Activated gamma-delta T cell treated with anti-CD3 and anti-CD28 coated beads, Interleukin-2, amount 50 U/mL, for 16 hours (primary cell): ENCODE measurements at regions not wholly inside any gene's neighbourhood (a gene's known extent, or its start where the extent isn't known, plus 50 kb on each side); places are given as distances from the start of the nearest gene placed in this dataset.
"Not testable (repeated sequence)": the region's sequence is repeated elsewhere in the genome, so short reads cannot be mapped to it uniquely, and the experiment has no call there.

Experiments used
- DNase-seq: peaks from one replicate; pipeline ENCODE4 v3.0.0-alpha.2; 2020; ENCODE audit warnings: low read depth

DNA sequence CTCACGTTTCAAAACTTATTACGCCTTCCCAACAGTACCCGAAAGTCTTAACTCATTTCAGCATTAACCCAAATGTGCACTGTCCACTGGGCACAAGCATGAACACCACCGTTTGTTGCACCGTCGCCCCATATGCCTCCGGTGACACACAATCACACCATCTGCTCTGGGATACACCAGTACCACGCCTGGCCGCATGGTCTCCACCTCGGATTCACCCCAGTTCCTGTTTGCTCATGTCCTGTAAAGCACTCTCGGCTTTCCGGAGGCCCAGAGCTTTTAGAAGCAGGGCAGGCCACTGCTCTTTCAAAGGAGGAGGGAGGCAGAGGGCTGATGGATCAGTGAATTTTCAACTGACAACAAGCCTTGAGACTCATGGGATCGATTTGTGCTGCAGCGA is 1570.0 kb upstream of the DEFB115 start:
- no peak for DNase-seq

DNA sequence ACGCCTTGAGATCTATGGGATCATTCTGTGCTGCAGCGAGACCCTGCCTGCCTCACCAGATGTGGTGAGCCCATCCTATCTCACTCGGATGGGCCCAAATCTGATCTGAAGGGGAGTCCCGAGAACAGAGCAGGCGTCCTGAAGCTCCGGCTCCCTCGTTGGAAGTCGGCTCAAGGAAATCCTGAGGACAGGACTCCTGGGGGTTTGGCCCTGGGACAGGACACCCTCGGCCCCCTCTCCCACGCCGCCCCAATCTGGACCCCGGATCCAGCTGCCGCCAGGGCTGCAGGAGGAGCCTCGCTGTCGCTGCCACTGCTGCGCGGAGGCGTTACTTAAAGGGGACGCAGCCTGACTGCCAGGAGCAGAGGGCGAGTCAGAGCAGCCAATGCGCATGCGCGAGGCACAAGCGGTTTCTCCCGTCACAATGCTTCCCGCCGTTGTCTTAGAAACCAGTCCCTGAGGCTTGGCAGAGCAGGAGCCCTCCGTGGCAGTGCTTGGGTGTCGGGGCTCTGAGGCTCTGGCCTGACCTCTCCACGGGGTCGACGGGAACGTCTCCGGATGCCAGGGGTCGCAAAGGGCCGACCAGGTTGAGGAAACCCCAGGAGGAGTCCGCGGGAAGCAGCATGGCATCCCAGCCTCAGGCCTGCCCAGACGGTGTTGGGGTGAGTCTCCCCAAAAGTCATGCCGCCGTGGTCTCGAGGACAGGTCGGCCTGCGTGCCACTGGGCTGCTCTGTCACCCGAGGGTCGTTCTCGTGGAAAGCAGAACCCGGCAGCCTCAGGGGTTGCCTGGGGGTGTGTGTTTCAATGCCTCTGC is 1567.8 kb upstream of the DEFB115 start:
- DNase-seq, result no peak

DNA sequence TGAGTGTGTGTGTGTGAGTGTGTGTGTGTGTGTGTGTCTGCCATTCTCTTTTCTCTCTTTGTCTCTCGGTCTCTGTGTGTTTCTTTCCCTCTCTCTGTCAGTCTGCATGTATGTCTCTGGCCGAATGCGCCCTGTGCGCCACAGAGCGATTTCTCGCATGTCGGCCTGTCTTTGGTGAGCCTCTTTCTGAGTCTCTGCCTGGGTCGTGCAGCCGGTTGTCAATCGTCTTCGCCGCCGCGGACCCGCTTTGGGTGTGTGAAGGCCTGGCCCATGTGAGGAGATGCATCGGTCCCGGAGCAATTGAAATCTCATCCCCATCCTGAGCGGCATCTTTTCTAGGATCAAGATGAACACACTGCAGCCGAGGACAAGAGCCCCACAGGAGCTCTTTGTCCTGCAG is 1567.2 kb upstream of the DEFB115 start:
- DNase-seq, result no peak

DNA sequence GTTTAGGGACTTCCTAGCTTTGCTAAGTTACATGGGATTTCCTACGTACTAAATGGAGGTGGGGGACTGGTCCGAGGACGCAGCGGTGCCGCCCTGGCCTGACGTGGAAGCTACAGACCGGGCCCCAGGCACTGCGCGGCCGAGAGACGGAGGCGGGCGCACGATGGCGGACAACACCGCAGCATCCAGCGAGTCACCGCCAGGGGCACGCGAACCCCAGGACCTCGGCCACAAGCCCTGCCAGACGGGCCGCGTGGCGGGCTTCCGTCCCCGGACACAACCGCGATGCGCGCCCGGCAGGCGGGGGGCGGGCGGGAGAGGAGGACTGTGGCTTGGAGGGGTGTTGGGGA is 1516.9 kb upstream of the DEFB115 start:
- no peak for DNase-seq

DNA sequence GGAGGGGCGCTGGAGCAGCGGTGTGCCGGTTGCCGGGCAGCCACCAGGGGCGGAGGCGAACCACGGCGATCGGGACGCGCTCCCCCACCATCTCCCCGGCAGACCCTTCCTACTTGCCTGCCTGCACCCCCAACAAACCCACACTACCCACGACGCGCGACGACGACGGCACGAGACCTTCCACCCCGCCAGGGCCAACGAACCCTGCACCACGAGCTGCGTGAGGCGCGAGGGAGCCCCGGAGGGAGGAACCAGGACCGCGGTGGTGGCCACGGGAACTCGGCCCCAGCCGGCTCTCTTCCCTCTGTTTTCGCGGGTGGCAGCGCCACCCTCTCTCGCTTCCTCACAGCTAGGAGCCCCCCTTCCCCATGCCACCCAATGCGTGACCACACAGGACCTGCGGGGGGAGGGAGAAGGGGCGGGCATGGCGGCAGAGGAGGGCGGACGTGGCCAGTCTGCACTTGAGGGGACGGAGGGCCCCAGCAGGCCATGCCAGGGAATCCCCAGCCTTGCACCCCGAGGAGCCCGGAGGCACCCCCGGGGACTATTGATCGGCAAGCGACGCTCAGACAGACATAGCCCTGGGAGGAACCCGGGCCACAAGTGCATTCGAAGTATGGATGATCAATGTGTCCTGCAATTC is 1516.4 kb upstream of the DEFB115 start:
- no peak for DNase-seq

DNA sequence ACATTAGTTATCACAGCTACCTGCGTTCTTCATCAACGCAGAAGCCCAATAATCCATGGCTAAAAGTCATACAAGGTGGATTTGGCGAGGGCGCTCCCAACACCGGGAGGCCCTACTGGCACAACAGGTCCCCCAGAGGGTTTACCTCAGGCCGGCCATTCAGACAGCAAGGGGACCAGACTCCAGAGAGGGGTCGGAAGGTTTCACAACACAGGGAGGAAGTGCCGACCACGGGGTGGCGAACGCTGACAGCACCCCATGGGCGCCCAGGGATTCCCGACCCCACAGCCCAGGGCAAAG is 1515.9 kb upstream of the DEFB115 start:
- DNase-seq, result no peak

DNA sequence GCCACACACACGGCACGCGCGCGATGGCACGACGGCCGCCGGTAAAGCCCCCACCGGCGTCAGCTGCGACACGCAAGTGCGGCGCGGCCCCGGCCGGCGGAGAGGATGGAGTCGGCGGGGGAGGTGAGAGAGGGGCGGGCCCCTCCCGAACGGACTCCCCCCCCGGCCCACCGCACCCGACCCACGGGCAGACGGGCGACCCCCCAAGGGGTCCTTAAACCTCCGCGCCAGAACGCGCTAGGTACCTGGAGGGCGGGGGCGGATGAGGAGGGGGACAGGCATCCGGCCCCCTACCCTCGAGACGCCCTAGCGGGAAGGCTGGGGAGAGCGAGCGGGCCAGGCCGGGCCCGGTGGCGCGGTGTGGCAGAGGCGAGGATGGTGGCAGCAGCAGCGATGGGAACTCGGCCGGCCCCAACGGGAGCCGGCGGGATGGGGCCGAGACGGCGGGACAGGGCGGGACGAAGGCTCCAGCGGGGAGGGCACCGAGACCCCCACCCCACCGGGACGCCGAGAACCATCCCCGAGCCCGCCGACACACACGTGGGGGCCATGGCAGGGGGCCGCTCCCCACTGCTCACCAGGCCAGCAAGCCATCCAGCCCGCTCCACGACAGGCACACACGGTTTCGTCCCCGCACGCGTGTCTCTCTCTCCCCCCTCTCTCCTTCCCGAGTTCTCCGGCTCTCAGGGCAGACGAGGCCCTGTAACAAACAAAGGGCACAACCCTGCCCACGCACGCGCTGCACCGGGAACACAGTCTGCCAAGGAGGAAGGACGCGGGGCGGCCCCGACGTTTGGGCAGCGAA is 1515.4 kb upstream of the DEFB115 start:
- DNase-seq, result no peak

DNA sequence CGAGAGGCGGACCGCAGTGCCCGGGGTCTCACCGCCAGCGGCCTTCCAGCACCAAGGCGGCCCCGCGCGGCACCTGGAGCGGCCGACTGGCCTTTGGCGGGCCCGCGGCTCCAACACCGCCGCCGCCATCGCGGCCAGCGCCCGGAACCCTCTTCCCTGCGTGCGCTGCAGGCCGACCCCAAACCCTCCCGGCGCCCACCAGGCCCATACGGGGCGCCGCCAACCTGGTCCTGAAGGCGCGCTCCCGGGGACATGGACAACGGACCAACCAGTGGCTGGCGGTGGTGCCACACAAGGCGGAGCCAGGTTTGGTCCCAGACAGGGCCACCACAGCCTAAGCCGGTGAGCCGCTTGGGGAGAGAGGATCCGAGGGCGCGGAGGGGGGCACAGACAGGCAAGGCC is 1514.8 kb upstream of the DEFB115 start:
- no peak for DNase-seq

DNA sequence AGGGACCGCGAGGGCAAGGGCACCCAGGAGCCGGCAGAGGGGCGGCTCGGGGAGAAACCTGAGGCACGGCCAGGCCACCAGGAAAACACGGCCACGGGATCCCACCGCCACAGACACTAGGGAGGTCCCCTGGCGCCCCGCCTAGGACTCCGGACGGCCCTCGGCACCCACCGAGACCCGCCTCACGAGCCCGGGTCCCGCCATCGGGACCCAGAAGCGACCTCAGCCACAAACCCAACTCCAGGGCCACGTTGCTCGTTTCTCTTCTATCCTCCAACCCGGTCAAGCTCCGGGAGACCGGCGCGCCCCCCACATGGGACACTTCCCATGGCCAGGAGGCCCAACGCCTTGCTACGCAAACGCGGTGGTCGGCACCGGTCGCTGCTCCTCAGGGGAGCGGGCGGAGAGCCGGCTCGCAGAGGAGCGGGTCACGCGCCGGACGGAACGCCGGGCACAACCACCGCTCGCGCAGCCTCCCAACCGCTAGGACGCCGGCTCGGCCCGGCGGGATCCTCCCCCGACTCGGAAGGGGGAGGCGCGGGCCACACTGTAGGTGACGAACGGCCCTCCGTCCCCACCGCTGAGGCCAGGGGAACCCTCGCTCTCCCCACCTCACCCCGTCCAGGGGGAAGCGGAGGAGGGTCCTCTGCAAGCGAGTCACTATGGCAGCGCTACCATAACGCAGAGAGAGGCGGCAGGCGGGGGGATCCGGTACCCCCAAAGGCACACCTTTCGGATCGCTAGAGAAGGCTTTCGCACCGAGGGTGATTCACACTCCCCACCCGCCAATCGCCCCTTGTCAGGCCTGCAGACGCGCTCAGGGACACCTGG is 1514.1 kb upstream of the DEFB115 start:
- no peak for DNase-seq

DNA sequence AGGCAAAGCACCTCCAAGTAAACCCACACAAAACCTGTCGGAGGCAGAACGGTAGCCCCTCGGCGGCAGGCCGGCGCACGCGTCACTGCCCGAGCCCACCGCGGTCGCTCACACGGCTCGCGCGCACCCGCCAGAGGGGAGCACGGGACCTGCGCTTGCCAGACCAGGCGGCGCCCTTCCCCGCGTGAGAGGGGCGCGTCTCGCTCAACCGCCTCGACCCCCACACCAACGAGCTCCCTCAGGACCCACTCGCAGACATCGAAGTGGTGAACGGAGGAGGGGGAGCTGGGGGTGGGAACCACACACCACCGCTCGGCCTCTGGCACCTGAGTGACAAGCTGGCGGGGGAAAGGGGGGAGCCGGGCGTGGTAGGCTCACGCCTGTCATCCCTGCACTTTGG is 1513.4 kb upstream of the DEFB115 start:
- DNase-seq, result no peak

DNA sequence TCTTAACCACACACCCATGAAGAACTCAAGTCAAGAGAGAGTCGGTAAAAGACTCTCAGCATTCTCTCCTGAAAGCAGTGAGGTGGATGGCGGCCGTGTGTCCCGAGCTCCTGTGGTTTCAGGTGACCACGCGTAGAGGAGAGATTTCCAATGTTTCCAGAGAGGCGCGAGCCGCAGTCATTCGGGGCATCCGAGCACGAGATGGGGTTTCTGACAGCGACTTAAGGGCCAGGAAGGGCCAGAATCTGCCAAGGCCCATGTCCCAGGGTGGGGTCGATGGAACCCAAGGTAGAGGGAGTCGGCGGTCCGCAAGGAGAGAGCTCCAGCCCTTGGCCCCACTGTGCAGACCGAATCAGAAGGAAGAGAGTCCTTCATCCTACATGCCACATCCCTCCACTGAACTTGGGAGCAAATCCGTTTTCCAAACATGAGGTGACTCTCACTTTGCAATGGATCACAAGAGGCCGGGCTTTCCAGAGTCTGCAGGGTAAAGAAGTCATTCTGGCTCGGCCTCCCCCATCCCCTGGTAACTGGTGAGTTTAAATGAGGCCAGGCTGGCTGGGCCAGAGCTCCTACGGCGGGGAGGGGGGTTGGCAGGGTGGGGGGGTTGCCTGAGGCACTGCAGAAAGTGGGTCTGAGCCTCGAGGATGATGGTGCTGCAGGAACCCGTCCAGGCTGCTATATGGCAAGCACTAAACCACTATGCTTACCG is 1511.8 kb upstream of the DEFB115 start:
- DNase-seq, result not testable (repeated sequence)

DNA sequence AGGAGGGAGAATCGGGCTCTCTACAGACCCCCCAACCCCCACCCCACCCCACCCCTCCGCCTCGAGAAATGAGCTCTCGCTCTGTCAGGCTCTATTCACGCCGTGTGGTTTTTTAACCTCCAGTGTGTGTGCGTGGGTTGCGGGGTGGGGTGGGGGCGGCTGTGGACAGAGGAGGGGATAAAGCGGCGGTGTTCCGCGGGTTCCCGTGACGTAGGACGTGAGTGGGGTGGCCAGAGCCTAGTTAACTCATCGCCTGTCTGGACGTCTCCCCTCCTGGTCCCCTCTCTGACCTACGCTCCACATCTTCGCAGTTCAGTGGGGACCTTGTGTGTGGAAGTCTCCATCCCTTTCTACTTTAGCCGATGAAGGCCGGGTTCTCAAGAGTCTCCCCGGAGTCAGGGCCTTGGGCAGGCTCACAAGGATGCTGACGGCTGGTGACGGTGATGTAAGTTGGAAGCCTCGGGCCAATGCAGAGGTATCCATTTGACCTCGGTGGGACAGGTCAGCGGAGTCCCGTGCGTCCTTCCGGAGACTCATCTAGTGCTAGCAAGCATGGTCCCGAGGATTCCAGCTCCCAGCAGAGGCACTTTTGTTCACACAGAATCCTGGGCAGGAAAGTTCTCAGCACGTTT is 1507.1 kb upstream of the DEFB115 start:
- no peak for DNase-seq

DNA sequence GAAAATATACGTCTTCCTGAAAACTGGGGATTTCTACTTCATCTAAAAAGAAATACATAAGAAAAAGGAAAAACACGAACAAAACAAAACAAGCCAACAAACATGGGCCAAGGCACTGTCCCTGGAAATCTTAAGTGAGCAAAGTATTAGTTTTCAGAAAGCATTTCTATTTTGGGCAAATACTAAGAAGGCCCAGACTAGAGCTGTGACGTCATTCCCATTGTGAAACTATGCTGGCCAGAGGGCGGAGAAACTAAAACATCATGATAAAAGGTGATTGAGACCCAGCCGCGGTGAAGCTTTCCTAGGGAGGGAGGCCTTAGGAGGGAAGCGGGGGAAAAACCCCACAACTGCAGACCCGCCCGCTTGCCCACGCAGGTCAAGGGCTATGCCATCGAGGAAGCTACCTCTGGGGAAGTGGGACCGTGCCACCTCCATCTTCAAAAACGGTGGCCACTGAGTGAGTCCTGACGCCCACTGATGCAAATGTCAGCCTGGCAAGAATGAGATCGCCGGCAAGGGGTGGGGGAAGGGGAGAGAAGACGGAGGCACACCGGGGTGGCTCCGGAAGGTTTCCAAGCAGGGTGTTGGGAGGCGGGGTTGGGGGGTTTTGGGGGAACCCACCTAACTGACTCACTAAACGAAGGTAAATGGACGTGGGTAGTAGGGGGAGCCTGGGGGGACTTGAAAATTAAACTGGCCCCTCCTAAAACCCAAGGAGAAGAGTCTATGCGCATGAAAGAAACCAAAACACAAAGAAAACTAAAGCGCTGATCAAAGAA is 1504.6 kb upstream of the DEFB115 start:
- not testable (repeated sequence) for DNase-seq

DNA sequence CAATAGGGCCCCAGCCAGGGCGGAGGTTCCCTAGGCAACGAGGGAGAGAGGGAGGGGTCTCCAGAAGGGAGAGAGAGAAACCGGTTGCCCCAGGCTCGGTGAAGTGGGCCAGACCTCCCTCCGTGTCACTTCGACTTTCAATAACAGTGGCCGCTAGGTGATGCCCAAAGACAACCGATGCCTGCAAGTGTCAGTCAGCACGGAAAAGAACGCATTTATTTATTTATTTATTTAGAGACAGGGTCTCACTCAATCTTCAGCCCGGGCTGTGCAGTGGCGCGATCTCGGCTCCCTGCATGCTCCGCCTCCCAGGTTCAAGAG is 1504.1 kb upstream of the DEFB115 start:
- DNase-seq, result not testable (repeated sequence)

DNA sequence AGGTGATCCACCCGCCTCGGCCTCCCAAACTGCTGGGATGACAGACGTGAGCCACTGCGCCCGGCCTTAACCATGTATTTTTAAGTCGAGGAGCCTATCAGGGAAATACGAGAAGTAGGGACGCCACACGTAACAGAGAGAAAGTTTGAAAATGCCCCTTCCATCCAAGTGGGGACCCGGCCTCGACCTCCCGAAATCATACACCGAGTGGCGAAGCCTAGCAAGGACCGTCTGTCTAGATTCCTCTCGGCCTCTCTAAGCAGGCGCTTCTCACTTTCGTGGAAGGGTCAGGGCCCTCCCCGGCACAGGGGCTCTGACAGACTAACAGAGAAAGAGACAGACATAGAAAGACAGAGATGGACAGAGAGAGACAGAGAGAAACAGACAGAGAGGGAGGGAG is 1503.6 kb upstream of the DEFB115 start:
- not testable (repeated sequence) for DNase-seq

DNA sequence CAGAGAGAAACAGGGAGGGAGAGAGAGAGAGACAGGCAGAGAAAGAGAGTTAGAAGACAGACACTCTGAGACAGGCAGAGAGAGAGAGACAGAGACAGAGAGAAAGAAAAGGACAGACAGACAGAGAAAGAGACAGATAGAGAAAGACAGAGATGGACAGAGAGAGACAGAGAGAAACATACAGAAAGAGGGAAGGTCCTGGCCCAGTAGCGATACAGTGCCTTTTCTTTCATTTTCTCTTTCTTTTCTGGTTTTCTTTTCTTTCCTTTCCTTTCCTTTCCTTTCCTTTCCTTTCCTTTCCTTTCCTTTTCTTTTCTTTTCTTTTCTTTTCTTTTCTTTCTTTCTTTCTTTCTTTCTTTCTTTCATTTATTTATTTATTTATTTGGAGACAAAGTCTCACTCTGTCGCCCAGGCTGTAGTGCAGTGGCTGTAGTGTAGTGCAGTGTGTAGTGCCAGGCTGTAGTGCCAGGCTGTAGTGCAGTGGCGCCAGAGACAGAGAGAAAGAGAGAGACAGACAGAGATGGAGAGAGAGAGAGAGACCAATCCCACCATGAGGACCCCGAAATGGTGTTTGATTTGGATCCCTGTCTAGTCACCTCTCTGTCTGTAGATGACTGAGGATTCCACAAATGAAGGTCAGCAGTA is 1501.5 kb upstream of the DEFB115 start:
- not testable (repeated sequence) for DNase-seq

DNA sequence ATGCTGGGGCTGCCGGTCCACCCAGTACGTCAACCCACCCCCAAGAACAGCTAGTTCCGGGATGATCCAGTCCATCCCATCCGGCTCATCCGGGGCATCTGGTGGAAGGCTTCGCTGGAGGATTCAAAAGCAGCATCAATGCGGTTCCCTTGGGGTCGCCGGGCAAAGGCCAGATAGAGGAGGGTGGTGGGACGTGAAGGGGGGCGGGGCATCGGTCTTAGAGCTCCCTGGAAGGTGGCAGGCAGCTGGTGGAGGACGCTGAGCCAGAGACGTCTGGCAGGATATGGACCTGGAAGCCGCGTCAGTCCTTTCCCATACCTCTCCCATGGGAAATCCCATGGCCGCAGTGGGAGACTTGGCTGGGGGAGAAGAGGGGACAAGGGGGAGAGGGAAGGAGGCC is 1500.8 kb upstream of the DEFB115 start:
- DNase-seq, result no peak

DNA sequence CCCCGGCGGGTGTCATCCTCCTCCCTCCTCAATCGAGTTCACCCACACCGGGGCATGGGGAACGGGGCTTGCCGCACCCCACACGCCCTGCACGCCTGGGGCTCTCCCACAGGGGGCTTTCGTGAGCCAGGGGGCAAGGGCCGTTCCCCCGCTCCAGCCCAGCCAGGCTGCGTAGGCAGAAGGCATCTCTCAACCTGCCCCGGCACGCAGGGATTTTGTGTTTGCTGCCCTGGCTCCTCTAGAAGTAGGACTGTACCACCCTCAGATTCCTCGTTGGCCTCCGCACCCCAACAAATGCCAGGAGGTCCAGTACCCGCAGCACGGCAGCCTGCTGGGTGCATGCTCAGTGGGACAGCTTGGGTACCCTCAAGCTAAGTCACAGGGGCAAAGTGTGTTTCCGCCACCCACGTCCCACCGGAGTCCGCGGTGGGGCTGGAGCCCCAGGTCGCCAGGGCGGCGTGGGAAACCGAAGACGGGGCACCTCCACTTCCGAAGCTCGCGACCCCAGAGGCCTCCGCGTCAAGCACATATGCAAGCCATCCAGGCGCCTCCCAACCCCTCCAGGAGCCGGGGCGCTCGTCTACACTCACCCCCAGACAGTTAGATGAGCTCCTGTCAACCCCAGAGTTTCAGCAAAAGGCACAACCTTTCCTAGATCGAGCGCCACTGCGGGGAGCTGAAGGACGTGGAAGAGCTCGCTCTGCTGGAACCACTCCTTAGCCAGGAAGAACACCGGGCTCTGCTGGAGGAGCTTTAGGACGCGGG is 1495.7 kb upstream of the DEFB115 start:
- DNase-seq, result not testable (repeated sequence)

DNA sequence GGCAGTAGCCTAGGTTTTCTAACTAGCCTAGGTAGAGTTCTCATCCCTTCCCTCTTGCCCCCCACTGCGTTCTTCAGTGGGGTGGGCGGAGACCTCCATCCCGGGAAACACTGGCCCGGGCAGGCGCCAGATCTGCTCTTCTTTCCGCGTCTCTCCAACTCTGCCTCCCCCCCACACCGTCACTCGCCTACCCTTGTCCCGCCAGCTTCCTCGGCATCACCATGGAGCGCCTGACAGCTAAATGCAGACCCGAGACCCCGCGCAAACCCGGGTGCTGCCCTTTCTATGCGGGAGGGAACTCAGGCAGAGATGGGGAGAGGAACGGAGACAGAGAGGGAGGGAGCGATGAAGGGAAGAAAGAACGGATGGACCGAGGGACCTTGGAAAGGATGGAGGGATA is 1494.8 kb upstream of the DEFB115 start:
- no peak for DNase-seq
